H1 (cell line): ENCODE measurements at regions not wholly inside any gene's neighbourhood (a gene's known extent, or its start where the extent isn't known, plus 50 kb on each side); places are given as distances from the start of the nearest gene placed in this dataset.

Source experiments
- ATF3 ChIP-seq: IDR thresholded peaks from 2 replicates; pipeline ENCODE4 v1.6.1; 2011; ENCODE audit warnings: low read depth, mild to moderate bottlenecking, low read length; ENCODE audit not compliant: insufficient read depth
- CEBPB ChIP-seq: IDR thresholded peaks from 2 replicates; pipeline ENCODE4 v1.6.1; 2012; ENCODE audit warnings: low read depth, low read length
- CHD2 ChIP-seq: IDR thresholded peaks from 2 replicates; pipeline ENCODE4 v1.6.1; 2012; ENCODE audit warnings: low read length, improper control_type of control experiment
- CHD7 ChIP-seq: fragments of 300-600 bp; sonication (generic); IDR thresholded peaks from 2 replicates; pipeline ENCODE4 v1.7.1; 2012; ENCODE audit warnings: low read length, moderate library complexity, mild to moderate bottlenecking, inconsistent platforms; ENCODE audit not compliant: insufficient replicate concordance
- CREB1 ChIP-seq: IDR thresholded peaks from 2 replicates; pipeline ENCODE4 v1.6.1; 2012; ENCODE audit warnings: inconsistent platforms
- EGR1 ChIP-seq: IDR thresholded peaks from 2 replicates; pipeline ENCODE4 v1.6.1; 2011; ENCODE audit warnings: low read depth, low read length, borderline replicate concordance
- JUND ChIP-seq: IDR thresholded peaks from 2 replicates; pipeline ENCODE4 v1.6.1; 2011; ENCODE audit warnings: mild to moderate bottlenecking, improper control_type of control experiment, low read length
- RBBP5 ChIP-seq: IDR thresholded peaks from 2 replicates; pipeline ENCODE4 v1.7.1; 2012; ENCODE audit warnings: low read depth, mild to moderate bottlenecking, inconsistent platforms, low read length, moderate library complexity, borderline replicate concordance
- RXRA ChIP-seq: IDR thresholded peaks from 2 replicates; pipeline ENCODE4 v1.6.1; 2011; ENCODE audit warnings: low read depth, mild to moderate bottlenecking, low read length, moderate library complexity; ENCODE audit not compliant: insufficient read depth
- SP2 ChIP-seq: IDR thresholded peaks from 2 replicates; pipeline ENCODE4 v1.6.1; 2012; ENCODE audit warnings: mild to moderate bottlenecking, low read length, inconsistent platforms
- TAF7 ChIP-seq: optimal IDR thresholded peaks from 2 replicates; pipeline ENCODE3; 2011; ENCODE audit warnings: low read depth, mild to moderate bottlenecking, inconsistent platforms, low read length, moderate library complexity, borderline replicate concordance
- TEAD4 ChIP-seq: IDR thresholded peaks from 2 replicates; pipeline ENCODE4 v1.6.1; 2012; ENCODE audit warnings: low read depth, low read length, inconsistent platforms, mixed read lengths

DNA sequence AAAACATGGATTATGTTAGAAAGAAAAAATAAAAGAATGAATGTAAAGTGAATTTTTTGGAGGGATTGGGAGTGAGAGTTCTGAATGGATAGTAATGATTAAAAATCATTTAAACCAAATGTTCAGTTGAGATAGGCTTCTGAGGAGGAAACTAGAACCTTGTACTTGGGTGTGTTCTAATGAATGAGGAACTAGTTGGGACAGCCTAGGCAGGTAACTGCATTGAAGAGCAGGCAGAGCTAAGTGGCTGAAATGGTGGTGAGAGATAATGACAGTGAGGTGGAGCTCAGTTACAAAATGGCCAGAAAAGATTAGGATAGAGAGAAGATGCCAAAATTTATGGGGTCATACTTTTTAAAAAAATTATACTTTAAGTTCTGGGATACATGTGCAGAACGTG lies 132.9 kb downstream of the ATP23 start (continued):
- TF ChIP-seq CHD7 = no peak
- no peak for TF ChIP-seq EGR1
- TF ChIP-seq CEBPB = no peak
- no peak for TF ChIP-seq RXRA
- TF ChIP-seq CREB1 = no peak
- TF ChIP-seq JUND = no peak
- no peak for TF ChIP-seq TEAD4
- no peak for TF ChIP-seq SP2
- no peak for TF ChIP-seq RBBP5
- TF ChIP-seq CHD2 = no peak
- no peak for TF ChIP-seq ATF3
- no peak for TF ChIP-seq TAF7
